ENCODE measurements at regions not wholly inside any gene's neighbourhood (a gene's known extent, or its start where the extent isn't known, plus 50 kb on each side); places are given as distances from the start of the nearest gene placed in this dataset.

- H3K4me1 ChIP-seq (ENCODE audit: insufficient read depth), result no peaks in the 10 kb centered on the region
- no peaks in the 10 kb centered on the region for H3K9me2 ChIP-seq (replicated peaks; ENCODE audit: insufficient read depth)
- no peak overlapping the region for H3K27ac ChIP-seq
- H3K4me2 ChIP-seq, result no peak overlapping the region
- no peaks in the 10 kb centered on the region for H3K27me3 ChIP-seq
- no peaks in the 10 kb centered on the region for H3K36me3 ChIP-seq (replicated peaks; ENCODE audit: insufficient read depth, low read depth)
- H3K79me2 ChIP-seq, result no peaks in the 10 kb centered on the region
- H3K4me3 ChIP-seq, result no peak overlapping the region
- no peaks in the 10 kb centered on the region for H3K9me3 ChIP-seq (ENCODE audit: low read depth)
- no peak for TF ChIP-seq EZH2 (IDR thresholded peaks at IDR 0.05; ENCODE audit: borderline replicate concordance)
- TF ChIP-seq, protein P1, sequence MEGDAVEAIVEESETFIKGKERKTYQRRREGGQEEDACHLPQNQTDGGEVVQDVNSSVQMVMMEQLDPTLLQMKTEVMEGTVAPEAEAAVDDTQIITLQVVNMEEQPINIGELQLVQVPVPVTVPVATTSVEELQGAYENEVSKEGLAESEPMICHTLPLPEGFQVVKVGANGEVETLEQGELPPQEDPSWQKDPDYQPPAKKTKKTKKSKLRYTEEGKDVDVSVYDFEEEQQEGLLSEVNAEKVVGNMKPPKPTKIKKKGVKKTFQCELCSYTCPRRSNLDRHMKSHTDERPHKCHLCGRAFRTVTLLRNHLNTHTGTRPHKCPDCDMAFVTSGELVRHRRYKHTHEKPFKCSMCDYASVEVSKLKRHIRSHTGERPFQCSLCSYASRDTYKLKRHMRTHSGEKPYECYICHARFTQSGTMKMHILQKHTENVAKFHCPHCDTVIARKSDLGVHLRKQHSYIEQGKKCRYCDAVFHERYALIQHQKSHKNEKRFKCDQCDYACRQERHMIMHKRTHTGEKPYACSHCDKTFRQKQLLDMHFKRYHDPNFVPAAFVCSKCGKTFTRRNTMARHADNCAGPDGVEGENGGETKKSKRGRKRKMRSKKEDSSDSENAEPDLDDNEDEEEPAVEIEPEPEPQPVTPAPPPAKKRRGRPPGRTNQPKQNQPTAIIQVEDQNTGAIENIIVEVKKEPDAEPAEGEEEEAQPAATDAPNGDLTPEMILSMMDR (IDR thresholded peaks at IDR 0.05; ENCODE audit: poor library complexity), result no peak
- no peak for TF ChIP-seq EZH2phosphoT487 (IDR thresholded peaks at IDR 0.05; ENCODE audit: low read depth, severe bottlenecking, unreplicated experiment)
- DNase-seq (ENCODE audit: low spot score), result no peak
- 91% methylated on average over 1 of the region's 1 CpG for WGBS (ENCODE audit: low lambda C conversion rate, missing lambda C conversion rate)
- H4K20me1 ChIP-seq (ENCODE audit: insufficient read depth, poor library complexity, severe bottlenecking), result no peaks in the 10 kb centered on the region
- H2AFZ ChIP-seq, result no peak overlapping the region
These were observed 497.1 kb upstream of the CDH11 start for GRCh38 chr16:65618931-65619330.

GRCh38 chr16:65618333-65618732 lies 496.5 kb upstream of the CDH11 start:
- Histone ChIP-seq H3K79me2 (no peaks in the 10 kb centered on the region), H3K9me3 (ENCODE audit: low read depth) (no peaks in the 10 kb centered on the region), H3K27ac (no peak overlapping the region), H3K27me3 (no peaks in the 10 kb centered on the region), H3K4me2 (no peak overlapping the region), H3K9me2 (replicated peaks; ENCODE audit: insufficient read depth) (no peaks in the 10 kb centered on the region), H2AFZ (no peak overlapping the region), H3K4me1 (ENCODE audit: insufficient read depth) (no peaks in the 10 kb centered on the region), H3K36me3 (replicated peaks; ENCODE audit: insufficient read depth, low read depth) (no peaks in the 10 kb centered on the region), H3K4me3 (no peak overlapping the region), H4K20me1 (ENCODE audit: insufficient read depth, poor library complexity, severe bottlenecking) (no peaks in the 10 kb centered on the region)
- WGBS (ENCODE audit: low lambda C conversion rate, missing lambda C conversion rate), result 68% methylated on average over 2 of the region's 2 CpGs
- DNase-seq (ENCODE audit: low spot score), result no peak
- no peak for TF ChIP-seq EZH2 (IDR thresholded peaks at IDR 0.05; ENCODE audit: borderline replicate concordance)
- TF ChIP-seq EZH2phosphoT487 (IDR thresholded peaks at IDR 0.05; ENCODE audit: low read depth, severe bottlenecking, unreplicated experiment), result no peak
- TF ChIP-seq, protein P1 (IDR thresholded peaks at IDR 0.05; ENCODE audit: poor library complexity), result no peak

- no peaks in the 10 kb centered on the region for H4K20me1 ChIP-seq (ENCODE audit: insufficient read depth, poor library complexity, severe bottlenecking)
- H3K9me3 ChIP-seq (ENCODE audit: low read depth), result no peaks in the 10 kb centered on the region
- no peak overlapping the region for H3K27ac ChIP-seq
- no peaks in the 10 kb centered on the region for H3K36me3 ChIP-seq (replicated peaks; ENCODE audit: insufficient read depth, low read depth)
- TF ChIP-seq EZH2 (IDR thresholded peaks at IDR 0.05; ENCODE audit: borderline replicate concordance), result no peak
- TF ChIP-seq, protein P1 (IDR thresholded peaks at IDR 0.05; ENCODE audit: poor library complexity), result no peak
- H3K4me1 ChIP-seq (ENCODE audit: insufficient read depth), result no peaks in the 10 kb centered on the region
- whole genome bisulfite sequencing (ENCODE audit: low lambda C conversion rate, missing lambda C conversion rate), result 69% methylated on average over 3 of the region's 3 CpGs
- no peaks in the 10 kb centered on the region for H3K9me2 ChIP-seq (replicated peaks; ENCODE audit: insufficient read depth)
- H2AFZ ChIP-seq, result no peak overlapping the region
- H3K4me2 ChIP-seq, result no peak overlapping the region
- no peak overlapping the region for H3K4me3 ChIP-seq
- DNase-seq (ENCODE audit: low spot score), result no peak
- H3K27me3 ChIP-seq, result no peaks in the 10 kb centered on the region
- no peaks in the 10 kb centered on the region for H3K79me2 ChIP-seq
These were observed 495.6 kb upstream of the CDH11 start for GRCh38 chr16:65617421-65617820.

DNA sequence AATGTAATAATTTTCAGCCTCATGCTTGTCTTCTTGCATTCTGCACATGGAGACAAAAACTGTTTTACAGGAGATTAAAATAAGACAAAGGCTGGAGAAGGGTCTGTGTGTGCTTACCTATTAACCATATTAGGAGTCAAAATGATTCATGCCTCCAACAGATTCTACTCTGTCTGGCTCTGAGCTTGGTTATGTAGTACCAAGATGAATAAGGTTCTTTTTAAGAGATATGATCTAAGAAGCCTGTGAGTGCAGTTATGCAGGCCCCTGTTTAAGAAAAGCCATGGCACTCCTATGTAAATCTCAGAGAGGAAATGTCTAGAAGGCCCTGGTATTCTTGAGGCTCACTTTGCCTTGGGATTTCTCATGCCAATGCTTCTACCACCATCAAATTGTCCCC lies 486.6 kb upstream of the CDH11 start:
- DNase-seq (ENCODE audit: low spot score), result no peak
- Histone ChIP-seq H3K9me2 (replicated peaks; ENCODE audit: insufficient read depth) (no peaks in the 10 kb centered on the region), H3K4me2 (no peak overlapping the region), H3K4me1 (ENCODE audit: insufficient read depth) (no peaks in the 10 kb centered on the region), H3K27me3 (no peaks in the 10 kb centered on the region), H3K27ac (no peak overlapping the region), H3K36me3 (replicated peaks; ENCODE audit: insufficient read depth, low read depth) (no peaks in the 10 kb centered on the region), H3K79me2 (no peaks in the 10 kb centered on the region), H3K4me3 (no peak overlapping the region), H4K20me1 (ENCODE audit: insufficient read depth, poor library complexity, severe bottlenecking) (no peaks in the 10 kb centered on the region), H2AFZ (no peak overlapping the region), H3K9me3 (ENCODE audit: low read depth) (no peaks in the 10 kb centered on the region)
- TF ChIP-seq EZH2phosphoT487 (IDR thresholded peaks at IDR 0.05; ENCODE audit: low read depth, severe bottlenecking, unreplicated experiment) (no peak), EZH2 (IDR thresholded peaks at IDR 0.05; ENCODE audit: borderline replicate concordance) (no peak)
- TF ChIP-seq, protein P1 (IDR thresholded peaks at IDR 0.05; ENCODE audit: poor library complexity), result no peak
